Cardiac fibroblast (primary cell): ENCODE measurements at regions not wholly inside any gene's neighbourhood (a gene's known extent, or its start where the extent isn't known, plus 50 kb on each side); places are given as distances from the start of the nearest gene placed in this dataset.

Experiments used
- DNase-seq, 2 donors: peaks; one replicate each; pipeline versions ENCODE4 v3.0.0 to v3.0.0-alpha.2; 2010; ENCODE audit warnings: low read depth in 2 of 2
- H3K4me3 ChIP-seq, 2 donors: replicated peaks in 1 of 2; 1 replicate in 1 of 2; 2 replicates in 1 of 2; pipeline ENCODE4 v1.5.1; 2011; ENCODE audit warnings: low read depth in 2 of 2, low read length in 2 of 2, mild to moderate bottlenecking in 2 of 2, moderate library complexity in 1 of 2
- TF ChIP-seq, protein P1 (sequence below): IDR thresholded peaks from one replicate; pipeline ENCODE4 v1.5.1; 2011; ENCODE audit warnings: low read depth, mild to moderate bottlenecking, low read length, inconsistent platforms

GRCh38 chr6:87907521-87907920 lies 140.1 kb upstream of the SPACA1 start:
- DNase-seq: peak; percentile 31 to 78
- TF ChIP-seq, protein P1, sequence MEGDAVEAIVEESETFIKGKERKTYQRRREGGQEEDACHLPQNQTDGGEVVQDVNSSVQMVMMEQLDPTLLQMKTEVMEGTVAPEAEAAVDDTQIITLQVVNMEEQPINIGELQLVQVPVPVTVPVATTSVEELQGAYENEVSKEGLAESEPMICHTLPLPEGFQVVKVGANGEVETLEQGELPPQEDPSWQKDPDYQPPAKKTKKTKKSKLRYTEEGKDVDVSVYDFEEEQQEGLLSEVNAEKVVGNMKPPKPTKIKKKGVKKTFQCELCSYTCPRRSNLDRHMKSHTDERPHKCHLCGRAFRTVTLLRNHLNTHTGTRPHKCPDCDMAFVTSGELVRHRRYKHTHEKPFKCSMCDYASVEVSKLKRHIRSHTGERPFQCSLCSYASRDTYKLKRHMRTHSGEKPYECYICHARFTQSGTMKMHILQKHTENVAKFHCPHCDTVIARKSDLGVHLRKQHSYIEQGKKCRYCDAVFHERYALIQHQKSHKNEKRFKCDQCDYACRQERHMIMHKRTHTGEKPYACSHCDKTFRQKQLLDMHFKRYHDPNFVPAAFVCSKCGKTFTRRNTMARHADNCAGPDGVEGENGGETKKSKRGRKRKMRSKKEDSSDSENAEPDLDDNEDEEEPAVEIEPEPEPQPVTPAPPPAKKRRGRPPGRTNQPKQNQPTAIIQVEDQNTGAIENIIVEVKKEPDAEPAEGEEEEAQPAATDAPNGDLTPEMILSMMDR: no peak
- no peak overlapping the region for H3K4me3 ChIP-seq

GRCh38 chr6:87905101-87905641 lies 142.5 kb upstream of the SPACA1 start:
- no peak for DNase-seq
- TF ChIP-seq, protein P1: no peak
- H3K4me3 ChIP-seq: no peak overlapping the region

DNA sequence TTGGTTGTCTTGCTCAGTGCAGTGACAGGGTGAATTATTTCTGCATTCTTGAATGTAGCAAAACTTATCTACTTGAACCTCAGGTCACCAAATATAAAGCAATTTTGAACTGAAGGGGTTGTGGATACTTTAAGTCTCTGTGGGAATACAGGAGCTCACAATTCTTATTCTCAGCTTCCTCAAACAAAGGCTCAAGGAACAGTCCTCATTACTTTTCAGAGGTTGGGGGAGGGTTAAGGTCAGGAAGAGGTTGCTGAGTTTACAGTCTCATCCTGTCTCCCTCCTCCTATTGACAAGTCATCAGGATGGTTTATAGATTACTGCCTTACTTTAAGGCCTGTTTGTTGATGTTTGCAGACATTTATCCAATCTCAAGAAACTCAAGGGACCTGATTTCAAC lies 143.6 kb upstream of the SPACA1 start:
- TF ChIP-seq, protein P1: no peak
- no peak overlapping the region for H3K4me3 ChIP-seq
- no peak for DNase-seq

GRCh38 chr6:87903323-87903722 lies 144.3 kb upstream of the SPACA1 start:
- H3K4me3 ChIP-seq: no peak overlapping the region
- DNase-seq: no peak
- TF ChIP-seq, protein P1: no peak

DNA sequence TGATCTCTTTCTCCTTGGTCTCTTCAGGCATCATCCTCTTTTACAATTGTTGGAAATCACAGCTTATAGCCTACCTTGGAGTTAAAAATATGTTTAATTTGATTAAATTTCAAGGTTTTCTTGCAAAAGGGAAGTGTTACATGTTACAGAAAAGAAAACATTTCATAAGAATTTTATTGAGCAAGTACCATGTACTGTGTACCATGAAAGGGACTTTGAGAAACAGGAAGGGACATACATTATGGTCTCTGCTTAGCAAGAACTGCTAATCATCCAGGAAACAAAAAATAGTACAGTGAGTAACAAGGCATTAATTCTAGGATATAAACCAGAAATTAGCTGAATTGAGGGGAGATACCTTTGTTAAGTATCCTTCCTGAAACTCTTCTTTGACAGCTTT lies 145.3 kb upstream of the SPACA1 start:
- no peak for DNase-seq
- TF ChIP-seq, protein P1: no peak
- H3K4me3 ChIP-seq: no peak overlapping the region

DNA sequence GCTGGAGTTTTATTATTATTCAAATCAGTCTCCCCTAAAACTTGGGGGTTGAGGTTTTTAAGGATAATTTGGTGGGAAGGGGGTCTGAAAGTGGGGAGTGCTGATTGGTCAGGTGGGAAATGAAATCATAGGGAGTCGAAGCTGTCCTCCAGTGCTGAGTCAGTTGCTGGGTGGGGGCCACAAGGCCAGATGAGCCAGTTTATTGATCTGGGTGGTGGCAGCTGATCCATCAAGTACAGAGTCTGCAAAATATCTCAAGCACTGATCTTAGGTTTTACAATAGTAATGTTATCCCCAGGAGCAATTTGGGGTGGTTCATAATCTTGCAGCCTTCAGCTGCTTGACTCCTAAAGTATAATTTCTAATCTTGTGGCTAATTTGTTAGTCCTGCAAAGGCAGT lies 146.0 kb upstream of the SPACA1 start:
- TF ChIP-seq, protein P1: no peak
- DNase-seq: no peak
- no peak overlapping the region for H3K4me3 ChIP-seq

DNA sequence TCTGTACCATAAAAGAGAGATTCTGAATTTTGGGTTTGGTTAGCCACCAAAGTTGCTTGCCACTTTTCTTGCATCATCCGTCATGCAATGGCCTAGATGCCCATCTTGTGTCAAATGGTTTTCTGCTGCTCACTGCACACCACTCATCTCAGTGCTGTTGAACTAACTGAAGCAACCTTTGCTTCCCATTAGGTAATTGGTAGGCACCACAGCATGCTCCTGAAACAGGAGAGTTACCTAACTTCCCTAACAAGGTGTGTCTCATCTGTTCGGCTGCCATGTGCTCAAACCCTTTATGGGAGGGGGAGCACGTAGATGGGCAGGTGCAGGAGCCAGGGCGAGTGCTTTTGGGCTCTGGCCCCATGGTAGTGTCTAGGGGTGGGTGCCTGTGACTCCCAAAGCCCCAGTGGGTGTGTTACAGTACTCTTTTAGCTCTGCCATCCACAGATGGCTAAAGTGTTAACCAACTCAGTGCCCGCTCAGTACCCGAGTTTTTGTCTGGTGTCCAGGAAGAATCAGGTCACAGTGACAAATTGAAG lies 147.4 kb upstream of the SPACA1 start:
- no peak overlapping the region for H3K4me3 ChIP-seq
- TF ChIP-seq, protein P1: no peak
- no peak for DNase-seq
